ENCODE measurements at regions not wholly inside any gene's neighbourhood (a gene's known extent, or its start where the extent isn't known, plus 50 kb on each side); places are given as distances from the start of the nearest gene placed in this dataset.
A peak's percentile ranks its signal among the peaks of the same experiment; 100 is the strongest.

- H3K4me1 ChIP-seq, result no peaks in the 10 kb centered on the region
- H3K4me3 ChIP-seq, result no peak overlapping the region
- H3K27me3 ChIP-seq, result no peaks in the 10 kb centered on the region
- TF ChIP-seq, protein P1, sequence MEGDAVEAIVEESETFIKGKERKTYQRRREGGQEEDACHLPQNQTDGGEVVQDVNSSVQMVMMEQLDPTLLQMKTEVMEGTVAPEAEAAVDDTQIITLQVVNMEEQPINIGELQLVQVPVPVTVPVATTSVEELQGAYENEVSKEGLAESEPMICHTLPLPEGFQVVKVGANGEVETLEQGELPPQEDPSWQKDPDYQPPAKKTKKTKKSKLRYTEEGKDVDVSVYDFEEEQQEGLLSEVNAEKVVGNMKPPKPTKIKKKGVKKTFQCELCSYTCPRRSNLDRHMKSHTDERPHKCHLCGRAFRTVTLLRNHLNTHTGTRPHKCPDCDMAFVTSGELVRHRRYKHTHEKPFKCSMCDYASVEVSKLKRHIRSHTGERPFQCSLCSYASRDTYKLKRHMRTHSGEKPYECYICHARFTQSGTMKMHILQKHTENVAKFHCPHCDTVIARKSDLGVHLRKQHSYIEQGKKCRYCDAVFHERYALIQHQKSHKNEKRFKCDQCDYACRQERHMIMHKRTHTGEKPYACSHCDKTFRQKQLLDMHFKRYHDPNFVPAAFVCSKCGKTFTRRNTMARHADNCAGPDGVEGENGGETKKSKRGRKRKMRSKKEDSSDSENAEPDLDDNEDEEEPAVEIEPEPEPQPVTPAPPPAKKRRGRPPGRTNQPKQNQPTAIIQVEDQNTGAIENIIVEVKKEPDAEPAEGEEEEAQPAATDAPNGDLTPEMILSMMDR (IDR thresholded peaks at IDR 0.05), result no peak
- intact Hi-C loops (cut with DNase I), result no loop called here
- H3K9me3 ChIP-seq, result no peaks in the 10 kb centered on the region
- no peaks in the 10 kb centered on the region for H3K36me3 ChIP-seq
- no peak for ATAC-seq
- no peak for DNase-seq
- H3K27ac ChIP-seq, result no peak overlapping the region
These were observed 142.0 kb upstream of the ATP1B1 start for GRCh38 chr1:168964478-168964877.

- Histone ChIP-seq H3K27me3 (no peaks in the 10 kb centered on the region), H3K4me1 (no peaks in the 10 kb centered on the region), H3K27ac (no peak overlapping the region), H3K36me3 (no peaks in the 10 kb centered on the region), H3K4me3 (no peak overlapping the region), H3K9me3 (no peaks in the 10 kb centered on the region)
- no peak for ATAC-seq
- no peak for DNase-seq
- TF ChIP-seq, protein P1 (IDR thresholded peaks at IDR 0.05), result no peak
- intact Hi-C loops (cut with DNase I), result no loop called here
These were observed 140.3 kb upstream of the ATP1B1 start for GRCh38 chr1:168966217-168966616.

GRCh38 chr1:168966636-168967035, 139.9 kb upstream of the ATP1B1 start:
- Histone ChIP-seq H3K4me3 (no peak overlapping the region), H3K36me3 (no peaks in the 10 kb centered on the region), H3K27ac (no peak overlapping the region), H3K27me3 (no peaks in the 10 kb centered on the region), H3K4me1 (no peaks in the 10 kb centered on the region), H3K9me3 (no peaks in the 10 kb centered on the region)
- DNase-seq (no peak), ATAC-seq (no peak)
- TF ChIP-seq, protein P1 (IDR thresholded peaks at IDR 0.05), result no peak
- intact Hi-C loops (cut with DNase I), result no loop called here

GRCh38 chr1:168970926-168971659, 135.4 kb upstream of the ATP1B1 start:
- Histone ChIP-seq H3K27ac (no peak overlapping the region), H3K9me3 (no peaks in the 10 kb centered on the region), H3K27me3 (no peaks in the 10 kb centered on the region), H3K36me3 (no peaks in the 10 kb centered on the region), H3K4me1 (no peaks in the 10 kb centered on the region), H3K4me3 (no peak overlapping the region)
- TF ChIP-seq, protein P1 (IDR thresholded peaks at IDR 0.05), result no peak
- ATAC-seq (no peak), DNase-seq (no peak)
- intact Hi-C loops (cut with DNase I), result no loop called here

DNA sequence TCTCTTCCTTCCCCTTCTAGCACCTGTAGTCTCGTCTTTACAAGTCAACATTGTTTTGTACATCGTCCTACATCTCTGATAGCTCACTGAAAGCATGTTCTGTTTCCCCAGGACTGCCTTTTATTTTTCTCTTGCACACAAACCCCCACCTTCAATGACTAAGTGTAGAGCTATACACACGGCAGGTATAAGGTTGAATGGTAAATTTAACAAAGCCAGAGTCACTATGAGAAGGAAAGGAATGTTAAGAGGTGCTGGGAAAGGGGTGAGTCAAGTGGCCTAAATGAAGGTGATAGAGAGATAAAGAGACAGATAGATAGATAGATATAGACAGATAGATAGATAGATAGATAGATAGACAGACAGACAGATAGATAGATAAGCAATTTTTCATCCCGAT, 134.3 kb upstream of the ATP1B1 start:
- DNase-seq (no peak), ATAC-seq (peak; percentile 72)
- H3K4me1 ChIP-seq, result no peaks in the 10 kb centered on the region
- no peaks in the 10 kb centered on the region for H3K27me3 ChIP-seq
- no peak overlapping the region for H3K27ac ChIP-seq
- intact Hi-C loops (cut with DNase I), result no loop called here
- TF ChIP-seq, protein P1 (IDR thresholded peaks at IDR 0.05), result no peak
- no peak overlapping the region for H3K4me3 ChIP-seq
- no peaks in the 10 kb centered on the region for H3K36me3 ChIP-seq
- no peaks in the 10 kb centered on the region for H3K9me3 ChIP-seq

All from left lung (tissue), 4 donors.